AG10803 (cell line): ENCODE measurements at regions not wholly inside any gene's neighbourhood (a gene's known extent, or its start where the extent isn't known, plus 50 kb on each side); places are given as distances from the start of the nearest gene placed in this dataset.

Source experiments
- DNase-seq: peaks from one replicate; pipeline ENCODE4 v3.0.0; 2010; ENCODE audit warnings: low read depth
- H3K4me3 ChIP-seq: 2 replicates; pipeline ENCODE4 v1.5.1; 2011; ENCODE audit warnings: mild to moderate bottlenecking, low read length, control low read depth
- CTCF ChIP-seq: conservative IDR thresholded peaks from 2 replicates; pipeline ENCODE4 v1.5.1; 2011; ENCODE audit warnings: mild to moderate bottlenecking, low read length, control low read depth, inconsistent platforms

GRCh38 chr22:48185071-48186055 lies 1422.9 kb downstream of the TBC1D22A start:
- TF ChIP-seq CTCF = no peak
- DNase-seq = no peak
- no peak overlapping the region for H3K4me3 ChIP-seq

GRCh38 chr22:48182846-48183805 lies 1420.7 kb downstream of the TBC1D22A start:
- DNase-seq = no peak
- no peak overlapping the region for H3K4me3 ChIP-seq
- TF ChIP-seq CTCF = no peak

GRCh38 chr22:48182031-48182430 lies 1419.6 kb downstream of the TBC1D22A start:
- no peak for TF ChIP-seq CTCF
- DNase-seq = no peak
- no peak overlapping the region for H3K4me3 ChIP-seq

- TF ChIP-seq CTCF = no peak
- DNase-seq = no peak
Measured at GRCh38 chr22:48181263-48181955, 1419.0 kb downstream of the TBC1D22A start.

GRCh38 chr22:48180631-48181030 lies 1418.2 kb downstream of the TBC1D22A start:
- H3K4me3 ChIP-seq = no peak overlapping the region
- no peak for DNase-seq
- no peak for TF ChIP-seq CTCF

More at GRCh38 chr22:48181263-48181955, 1419.0 kb downstream of the TBC1D22A start:
- no peak overlapping the region for H3K4me3 ChIP-seq

GRCh38 chr22:48179571-48180546 lies 1417.4 kb downstream of the TBC1D22A start:
- H3K4me3 ChIP-seq = no peak overlapping the region
- DNase-seq = no peak
- TF ChIP-seq CTCF = no peak
